Psoas muscle (tissue), 7 donors: ENCODE measurements at regions not wholly inside any gene's neighbourhood (a gene's known extent, or its start where the extent isn't known, plus 50 kb on each side); places are given as distances from the start of the nearest gene placed in this dataset.
"Not testable (repeated sequence)": the region's sequence is repeated elsewhere in the genome, so short reads cannot be mapped to it uniquely, and the experiment has no call there.

Experiments
- ATAC-seq, 4 donors: fragments of 200-7000 bp; cut with Tn5 transposase; one replicate each; pipeline ENCODE4 v1.9.1; 2020; ENCODE audit warnings: moderate library complexity in 3 of 4, mild to moderate bottlenecking in 2 of 4
- DNase-seq, 2 donors: peaks; one replicate each; pipeline ENCODE4 v3.0.0-alpha.2; 2020
- H3K27ac ChIP-seq: fragments of 200-600 bp; one replicate; pipeline ENCODE4 v1.8.0; 2022
- H3K27me3 ChIP-seq, 3 donors: fragments of 200-600 bp in 1 of 3; one replicate each; pipeline versions ENCODE4 v1.6.1 to v1.8.0; 2013 to 2022; ENCODE audit warnings: low read length in 2 of 3, mild to moderate bottlenecking in 2 of 3, moderate library complexity in 1 of 3; ENCODE audit not compliant: insufficient read depth in 3 of 3
- H3K36me3 ChIP-seq, 2 donors: fragments of 200-600 bp in 1 of 2; one replicate each; pipeline versions ENCODE4 v1.6.1 to v1.8.0; 2013 to 2022; ENCODE audit warnings: low read depth in 1 of 2, mild to moderate bottlenecking in 1 of 2, moderate library complexity in 1 of 2; ENCODE audit not compliant: insufficient read depth in 1 of 2
- H3K4me1 ChIP-seq: fragments of 200-600 bp; one replicate; pipeline ENCODE4 v1.8.0; 2022
- H3K4me3 ChIP-seq: fragments of 200-600 bp; one replicate; pipeline ENCODE4 v1.8.0; 2022; ENCODE audit warnings: mild to moderate bottlenecking
- H3K9me3 ChIP-seq: fragments of 200-600 bp; one replicate; pipeline ENCODE4 v1.8.0; 2022
- WGBS, 3 donors: extraction: QIAGEN DNeasy Blood & Tissue Kit; methylation state at CpG; one replicate each; pipeline versions ENCODE4 v1.1.6 to v1.1.7; 2013; 5-methylcytosine and 5-hydroxymethylcytosine counted together
- intact Hi-C, 2 donors: fragments of 100-400 bp; cut with DNase I; formaldehyde crosslinking; loops; one replicate each; pipeline versions ENCODE4 v1.11.0 to v1.14.2; 2022
- TF ChIP-seq, protein P1 (sequence below): fragments of 200-600 bp; IDR thresholded peaks from one replicate; pipeline ENCODE4 v1.8.0; 2022; ENCODE audit warnings: antibody characterized with exemption
- donor health status: healthy with polysubstance abuse.
- donor health status: DM: no; HTN: no; CAD: no; lungs with moderate emphysema.
- donor health status: Bipolar disorder and iron deficiency.
- donor health status: healthy.
- donor health status: DM: yes; HTN: yes; CAD: no.
- donor health status: DM: no; HTN: no; CAD: no.
- donor health status: DM: yes; HTN: yes; CAD: no.

DNA sequence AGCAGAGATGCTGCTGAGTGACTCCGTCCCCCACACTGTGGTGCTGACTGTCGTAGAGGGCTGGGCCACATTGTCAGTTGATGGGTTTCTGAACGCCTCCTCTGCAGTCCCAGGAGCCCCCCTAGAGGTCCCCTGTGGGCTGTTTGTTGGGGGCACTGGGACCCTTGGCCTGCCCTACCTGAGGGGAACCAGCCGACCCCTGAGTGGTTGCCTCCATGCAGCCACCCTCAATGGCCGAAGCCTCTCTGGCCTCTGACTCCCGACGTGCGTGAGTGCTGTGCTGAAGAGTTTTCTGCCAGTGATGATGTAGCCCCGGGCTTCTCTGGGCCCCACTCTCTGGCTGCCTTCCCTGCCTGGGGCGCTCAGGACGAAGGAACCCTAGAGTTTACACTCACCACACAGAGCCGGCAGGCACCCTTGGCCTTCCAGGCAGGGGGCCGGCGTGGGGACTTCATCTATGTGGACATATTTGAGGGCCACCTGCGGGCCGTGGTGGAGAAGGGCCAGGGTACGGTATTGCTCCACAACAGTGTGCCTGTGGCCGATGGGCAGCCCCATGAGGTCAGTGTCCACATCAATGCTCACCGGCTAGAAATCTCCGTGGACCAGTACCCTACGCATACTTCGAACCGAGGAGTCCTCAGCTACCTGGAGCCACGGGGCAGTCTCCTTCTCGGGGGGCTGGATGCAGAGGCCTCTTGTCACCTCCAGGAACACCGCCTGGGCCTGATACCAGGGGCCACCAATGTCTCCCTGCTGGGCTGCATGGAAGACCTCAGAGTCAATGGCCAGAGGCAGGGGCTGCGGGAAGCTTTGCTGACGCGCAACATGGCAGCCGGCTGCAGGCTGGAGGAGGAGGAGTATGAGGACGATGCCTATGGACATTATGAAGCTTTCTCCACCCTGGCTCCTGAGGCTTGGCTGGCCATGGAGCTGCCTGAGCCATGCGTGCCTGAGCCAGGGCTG, 181.1 kb downstream of the TBC1D2B start:
- intact Hi-C loops, H3K27me3 ChIP-seq, H3K4me3 ChIP-seq, H3K36me3 ChIP-seq, ATAC-seq, H3K4me1 ChIP-seq, H3K9me3 ChIP-seq, H3K27ac ChIP-seq: not testable (repeated sequence)
- 61 to 70% (median 70%) methylated on average over 20 to 32 of the region's 32 CpGs for WGBS, 3 donors
- DNase-seq: peak; percentile 2 to 49

DNA sequence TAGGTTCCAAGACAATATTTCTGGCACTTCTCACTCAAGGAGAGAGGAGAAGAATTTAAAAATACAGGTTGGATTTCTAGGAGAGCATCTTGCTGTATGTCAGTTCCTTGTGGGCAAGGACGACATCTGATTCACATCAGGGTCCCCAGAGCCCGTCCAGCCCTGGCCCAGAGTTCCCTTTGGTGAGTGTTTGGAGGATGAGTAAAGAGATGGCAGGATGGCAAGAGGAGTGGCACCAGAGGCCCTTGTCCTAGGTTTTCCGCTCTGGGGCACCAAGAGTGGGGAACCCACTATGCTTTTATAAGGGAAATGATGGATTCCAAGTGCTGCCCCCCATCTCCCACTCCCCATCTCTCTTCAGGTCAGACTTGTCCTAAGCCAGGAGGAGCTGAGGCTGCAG, 181.8 kb downstream of the TBC1D2B start:
- ATAC-seq (no peak), DNase-seq (peak in 1 of 2 donors; percentile 4)
- Histone ChIP-seq H3K4me3 (no peak overlapping the region), H3K27me3 (peaks cover 0 to 2% (median 0%) of the 10 kb centered on the region in 3 donors), H3K4me1 (no peaks in the 10 kb centered on the region), H3K9me3 (no peaks in the 10 kb centered on the region), H3K27ac (no peak overlapping the region), H3K36me3 (no peaks in the 10 kb centered on the region)
- TF ChIP-seq, protein P1, sequence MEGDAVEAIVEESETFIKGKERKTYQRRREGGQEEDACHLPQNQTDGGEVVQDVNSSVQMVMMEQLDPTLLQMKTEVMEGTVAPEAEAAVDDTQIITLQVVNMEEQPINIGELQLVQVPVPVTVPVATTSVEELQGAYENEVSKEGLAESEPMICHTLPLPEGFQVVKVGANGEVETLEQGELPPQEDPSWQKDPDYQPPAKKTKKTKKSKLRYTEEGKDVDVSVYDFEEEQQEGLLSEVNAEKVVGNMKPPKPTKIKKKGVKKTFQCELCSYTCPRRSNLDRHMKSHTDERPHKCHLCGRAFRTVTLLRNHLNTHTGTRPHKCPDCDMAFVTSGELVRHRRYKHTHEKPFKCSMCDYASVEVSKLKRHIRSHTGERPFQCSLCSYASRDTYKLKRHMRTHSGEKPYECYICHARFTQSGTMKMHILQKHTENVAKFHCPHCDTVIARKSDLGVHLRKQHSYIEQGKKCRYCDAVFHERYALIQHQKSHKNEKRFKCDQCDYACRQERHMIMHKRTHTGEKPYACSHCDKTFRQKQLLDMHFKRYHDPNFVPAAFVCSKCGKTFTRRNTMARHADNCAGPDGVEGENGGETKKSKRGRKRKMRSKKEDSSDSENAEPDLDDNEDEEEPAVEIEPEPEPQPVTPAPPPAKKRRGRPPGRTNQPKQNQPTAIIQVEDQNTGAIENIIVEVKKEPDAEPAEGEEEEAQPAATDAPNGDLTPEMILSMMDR: no peak
- WGBS, 3 donors: 64 to 74% (median 69%) methylated on average over 3 of the region's 3 CpGs
- intact Hi-C loops: no loop called here

DNA sequence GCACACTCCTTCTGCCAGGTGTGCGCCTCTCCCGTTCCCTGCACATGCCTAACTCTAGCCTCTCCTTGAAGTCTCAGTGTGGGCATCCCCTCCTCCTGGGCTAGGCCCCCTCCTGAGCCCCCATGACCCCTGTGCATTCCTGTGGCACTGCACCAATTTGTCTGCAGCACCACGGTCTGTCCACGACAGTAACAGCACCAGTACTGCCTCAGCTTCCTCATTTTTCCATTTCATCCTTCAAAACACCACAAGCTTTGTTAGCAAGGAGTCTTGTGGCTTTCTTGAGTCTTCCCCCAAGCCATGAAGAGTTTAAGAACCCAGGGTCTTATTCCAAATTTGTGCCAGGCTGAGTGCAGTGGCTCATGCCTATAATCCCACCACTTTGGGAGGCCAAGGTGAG, 182.4 kb downstream of the TBC1D2B start:
- H3K4me3 ChIP-seq, H3K9me3 ChIP-seq, H3K27me3 ChIP-seq, H3K36me3 ChIP-seq, ATAC-seq, H3K27ac ChIP-seq, H3K4me1 ChIP-seq, intact Hi-C loops: not testable (repeated sequence)
- 55 to 71% (median 64%) methylated on average over 4 of the region's 4 CpGs for WGBS, 3 donors
- DNase-seq: peak in 1 of 2 donors; percentile 15

DNA sequence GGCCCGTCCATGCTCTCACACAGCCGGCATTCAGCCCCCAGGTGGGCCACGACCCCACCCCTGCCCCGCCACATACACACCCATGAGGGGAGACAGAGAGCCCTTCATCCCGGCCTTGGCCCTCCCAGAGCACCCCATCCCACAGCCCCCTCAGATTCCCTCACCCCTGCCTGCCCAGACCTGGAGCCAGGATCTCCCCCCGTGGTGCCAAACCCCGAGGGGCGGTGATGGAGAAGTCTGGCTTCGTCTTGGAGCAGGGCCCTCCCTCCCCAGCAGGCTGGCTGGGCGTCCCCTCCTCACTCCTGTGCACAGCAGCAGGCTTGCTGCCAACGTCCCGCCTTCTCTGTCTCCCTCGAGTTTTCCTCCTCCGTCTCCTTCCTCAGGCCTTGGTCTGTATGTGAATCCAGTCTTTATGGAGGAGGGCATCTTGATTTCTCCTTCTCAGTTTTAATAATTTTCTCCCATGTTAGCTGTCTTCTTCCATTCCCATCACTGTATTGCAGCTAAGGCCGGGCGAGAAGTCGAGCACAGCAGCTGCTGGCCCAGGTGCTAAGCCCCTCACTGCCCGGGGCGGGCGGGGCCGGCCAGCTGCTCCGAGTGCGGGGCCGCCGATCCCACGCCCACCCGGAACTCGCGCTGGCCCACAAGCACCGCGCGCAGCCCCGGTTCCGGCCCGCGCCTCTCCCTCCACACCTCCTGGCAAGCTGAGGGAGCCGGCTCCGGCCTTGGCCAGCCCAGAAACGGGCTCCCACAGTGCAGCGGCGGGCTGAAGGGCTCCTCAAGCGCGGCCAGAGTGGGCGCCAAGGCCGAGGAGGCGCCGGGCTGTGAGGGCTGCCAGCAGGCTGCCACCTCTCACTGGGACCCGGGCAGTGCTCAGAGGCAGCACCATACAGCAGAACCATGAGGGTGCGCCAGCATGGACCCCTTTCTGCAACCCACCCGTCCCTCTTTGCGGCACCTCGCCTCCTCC, 183.6 kb downstream of the TBC1D2B start:
- not testable (repeated sequence) for H3K4me3 ChIP-seq

DNA sequence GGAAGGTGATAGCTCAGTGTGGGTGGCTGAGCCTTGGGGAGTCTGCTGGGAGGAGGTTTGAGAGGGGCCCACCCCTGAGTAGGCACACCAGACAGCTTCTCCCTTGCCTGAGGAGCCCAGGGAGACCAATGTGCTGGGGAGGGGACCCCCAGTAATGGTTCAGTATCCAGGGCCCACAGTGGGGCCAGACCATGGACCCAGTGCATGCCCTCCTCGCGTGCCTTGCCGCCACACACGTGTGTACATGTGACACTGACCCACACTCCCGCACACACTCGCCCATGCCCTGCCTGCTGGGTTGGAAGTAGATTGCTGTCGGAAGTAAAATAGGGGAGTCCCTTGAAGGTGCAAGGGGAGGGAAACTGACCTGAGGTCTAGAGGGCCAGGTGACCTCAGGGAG, 184.3 kb downstream of the TBC1D2B start:
- intact Hi-C loops, H3K27ac ChIP-seq, H3K27me3 ChIP-seq, H3K9me3 ChIP-seq, ATAC-seq, H3K4me1 ChIP-seq, H3K36me3 ChIP-seq, H3K4me3 ChIP-seq: not testable (repeated sequence)
- peak; percentile 5 to 31 for DNase-seq
- 81 to 86% (median 86%) methylated on average over 7 of the region's 7 CpGs for WGBS, 3 donors

More for the DNA sequence above, 183.6 kb downstream of the TBC1D2B start:
- H3K27ac ChIP-seq, intact Hi-C loops, H3K27me3 ChIP-seq, H3K36me3 ChIP-seq, ATAC-seq, H3K9me3 ChIP-seq, H3K4me1 ChIP-seq: not testable (repeated sequence)
- WGBS, 3 donors: 15 to 34% (median 27%) methylated on average over 40 to 50 of the region's 52 CpGs
- peak; percentile 16 to 56 for DNase-seq

DNA sequence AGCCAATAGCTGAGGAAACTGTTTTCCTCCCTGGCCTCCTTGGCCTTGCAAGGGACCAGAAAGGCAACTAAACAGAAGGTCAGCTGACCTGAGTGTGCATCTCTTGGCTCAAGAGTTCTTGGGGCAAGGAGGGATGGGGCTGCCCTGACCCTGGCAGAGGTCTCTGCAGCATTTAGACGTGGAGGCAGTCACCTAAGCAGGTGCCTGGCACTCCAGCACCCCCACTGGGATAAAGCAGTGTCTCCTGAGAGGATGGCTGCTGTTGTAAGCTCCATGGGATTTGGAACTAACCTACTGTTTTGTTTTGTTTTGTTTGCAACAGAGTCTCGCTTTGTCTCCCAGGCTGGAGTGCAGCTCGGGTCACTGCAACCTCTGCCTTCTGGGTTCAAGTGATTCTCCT, 185.2 kb downstream of the TBC1D2B start:
- DNase-seq (peak in 1 of 2 donors; percentile 4), ATAC-seq (no peak)
- no peaks in the 10 kb centered on the region for H3K9me3 ChIP-seq
- intact Hi-C loops: no loop called here
- peaks cover 0 to 2% (median 0%) of the 10 kb centered on the region in 3 donors for H3K27me3 ChIP-seq
- H3K36me3 ChIP-seq: no peaks in the 10 kb centered on the region
- no peaks in the 10 kb centered on the region for H3K4me1 ChIP-seq
- TF ChIP-seq, protein P1: no peak
- H3K27ac ChIP-seq: no peak overlapping the region
- 51 to 86% (median 76%) methylated on average over 3 of the region's 3 CpGs for WGBS, 3 donors
- H3K4me3 ChIP-seq: no peak overlapping the region

DNA sequence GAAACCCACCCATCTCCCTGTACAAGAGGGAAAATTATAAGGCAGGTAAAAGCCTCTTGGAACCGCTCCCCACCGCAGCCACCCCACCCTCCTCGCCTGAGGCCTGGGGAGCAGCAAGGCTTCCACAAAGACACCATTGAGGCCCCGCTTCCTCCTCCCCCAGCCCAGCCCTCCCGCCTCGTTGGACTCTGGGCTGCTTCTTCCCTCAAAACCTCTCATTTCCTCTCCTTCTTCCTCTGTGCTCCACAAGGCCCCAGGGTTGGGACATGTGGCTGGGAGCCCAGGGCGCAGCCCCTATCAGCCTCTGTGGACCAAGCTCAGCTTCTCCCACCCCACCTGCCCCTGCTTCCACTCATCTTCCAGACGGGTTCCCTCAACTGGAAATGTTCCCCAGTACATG, 185.6 kb downstream of the TBC1D2B start:
- ATAC-seq, intact Hi-C loops, H3K27me3 ChIP-seq, H3K27ac ChIP-seq, H3K36me3 ChIP-seq, H3K9me3 ChIP-seq, H3K4me3 ChIP-seq, H3K4me1 ChIP-seq: not testable (repeated sequence)
- peak; percentile 4 to 42 for DNase-seq
- 73 to 82% (median 77%) methylated on average over 5 to 8 of the region's 8 CpGs for WGBS, 3 donors

DNA sequence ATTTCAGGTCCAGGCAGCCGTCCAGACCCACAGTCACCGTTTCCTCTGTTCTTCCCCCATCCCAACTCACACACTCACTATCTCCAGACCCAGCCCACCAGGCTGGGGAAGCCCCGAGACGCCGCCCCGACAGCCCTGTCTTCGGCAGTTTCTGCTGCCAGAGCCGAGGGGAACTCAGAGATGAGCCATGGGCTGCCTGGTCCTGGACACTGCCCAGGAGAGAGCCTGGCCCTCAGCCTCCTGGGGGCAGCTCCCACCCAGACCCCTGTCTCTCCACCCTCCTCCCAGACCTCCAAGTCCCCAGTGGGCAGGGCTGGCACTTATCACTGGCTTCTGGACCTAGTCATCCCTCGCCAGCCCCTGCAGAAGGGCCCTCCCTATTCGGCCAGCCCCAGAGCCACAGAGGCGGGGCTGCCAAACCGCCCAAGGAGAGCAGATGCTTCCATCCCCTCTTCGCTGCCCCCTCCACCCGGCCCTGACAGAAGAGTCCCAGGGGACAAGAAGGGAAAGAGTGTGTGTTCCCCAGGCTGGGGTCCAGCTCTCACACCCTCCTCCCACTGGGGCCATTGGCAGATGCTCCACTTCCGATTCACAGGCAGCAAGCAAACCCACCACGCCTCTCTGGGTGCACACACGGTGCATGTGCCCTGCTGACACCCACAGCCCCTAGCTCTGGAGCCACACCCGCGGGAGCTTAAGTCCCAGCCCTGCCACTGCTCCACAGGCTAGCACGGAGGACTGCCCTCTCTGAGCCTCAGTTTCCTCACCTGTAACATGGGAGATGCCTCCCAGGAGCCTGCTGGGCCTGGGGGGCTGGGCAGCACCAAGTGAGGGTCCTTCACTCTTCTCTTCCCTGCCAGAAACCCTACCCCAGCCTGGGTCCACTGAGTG, 186.4 kb downstream of the TBC1D2B start:
- H3K4me3 ChIP-seq, H3K9me3 ChIP-seq, H3K27ac ChIP-seq, H3K4me1 ChIP-seq, H3K27me3 ChIP-seq, H3K36me3 ChIP-seq, ATAC-seq, intact Hi-C loops: not testable (repeated sequence)
- DNase-seq: peak; percentile 30 to 64
- 16 to 40% (median 33%) methylated on average over 10 to 18 of the region's 20 CpGs for WGBS, 3 donors
